Activated naive CD4-positive, alpha-beta T cell treated with anti-CD3 and anti-CD28 coated beads, Interleukin-2, amount 50 U/mL, for 72 hours (primary cell): ENCODE measurements at regions not wholly inside any gene's neighbourhood (a gene's known extent, or its start where the extent isn't known, plus 50 kb on each side); places are given as distances from the start of the nearest gene placed in this dataset.
"Not testable (repeated sequence)": the region's sequence is repeated elsewhere in the genome, so short reads cannot be mapped to it uniquely, and the experiment has no call there.

Experiments
- ATAC-seq, 2 donors: fragments of 150-1000 bp; cut with Tn5 transposase; 2 replicates each; pipeline ENCODE4 v1.10.0; 2021; ENCODE audit warnings: mild to moderate bottlenecking in 2 of 2, moderate library complexity in 2 of 2
- DNase-seq, 2 donors: peaks; one replicate each; pipeline ENCODE4 v3.0.0; 2021 to 2022; ENCODE audit warnings: low spot score in 2 of 2
- H3K27ac Mint-ChIP-seq, 2 donors: one replicate each; pipeline ENCODE4 v1.8.0; 2022; ENCODE audit warnings: mild to moderate bottlenecking in 2 of 2, mixed read lengths in 2 of 2
- H3K36me3 Mint-ChIP-seq, 2 donors: one replicate each; pipeline ENCODE4 v1.8.0; 2022; ENCODE audit warnings: mixed read lengths in 2 of 2
- H3K9me3 Mint-ChIP-seq, 2 donors: one replicate each; pipeline ENCODE4 v1.8.0; 2022; ENCODE audit warnings: mixed read lengths in 2 of 2

DNA sequence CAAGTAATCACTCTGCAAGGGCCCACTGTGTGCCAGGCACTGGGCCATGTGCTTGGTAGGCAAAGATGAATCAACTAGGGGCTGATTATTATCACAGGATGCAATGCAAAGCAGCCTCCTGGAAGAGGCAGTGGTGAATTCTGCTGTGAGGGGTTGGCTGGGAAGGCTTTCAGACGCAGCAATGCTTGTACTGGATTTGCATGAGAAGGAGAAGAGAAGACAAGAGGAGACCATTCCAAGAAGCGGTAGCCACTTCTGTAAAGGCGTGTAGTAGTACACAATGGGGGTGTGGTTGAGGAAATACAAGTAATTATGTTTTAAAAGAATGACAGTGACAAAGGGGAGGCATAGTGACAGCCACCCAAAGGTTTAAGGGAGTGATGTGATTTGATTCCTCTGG is 502.7 kb downstream of the PLCL1 start:
- DNase-seq = no peak
- ATAC-seq = no peak
- H3K9me3 Mint-ChIP-seq = no peaks in the 10 kb centered on the region
- H3K36me3 Mint-ChIP-seq = no peaks in the 10 kb centered on the region
- H3K27ac Mint-ChIP-seq = no peak overlapping the region

DNA sequence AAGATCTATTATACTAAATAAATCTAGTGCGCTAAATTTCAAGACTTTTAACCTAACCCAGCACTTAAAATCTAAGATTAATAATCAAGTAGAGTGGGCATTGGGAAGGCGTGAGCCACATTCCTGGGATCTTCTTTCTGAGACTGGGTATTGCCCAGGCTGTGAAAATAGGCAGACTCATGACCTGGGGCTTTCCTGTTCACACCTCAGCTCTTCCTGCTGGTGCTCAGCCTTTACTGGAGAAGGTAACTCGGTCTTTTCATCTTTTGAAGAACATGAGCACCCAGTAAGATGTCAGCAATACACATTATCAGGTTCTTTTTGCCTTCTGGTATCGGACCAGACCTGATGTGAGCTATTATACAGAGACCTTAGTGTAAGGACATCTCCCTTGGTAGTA is 500.5 kb downstream of the PLCL1 start:
- ATAC-seq (no peak), DNase-seq (no peak)
- no peaks in the 10 kb centered on the region for H3K36me3 Mint-ChIP-seq
- H3K27ac Mint-ChIP-seq = no peak overlapping the region
- no peaks in the 10 kb centered on the region for H3K9me3 Mint-ChIP-seq

DNA sequence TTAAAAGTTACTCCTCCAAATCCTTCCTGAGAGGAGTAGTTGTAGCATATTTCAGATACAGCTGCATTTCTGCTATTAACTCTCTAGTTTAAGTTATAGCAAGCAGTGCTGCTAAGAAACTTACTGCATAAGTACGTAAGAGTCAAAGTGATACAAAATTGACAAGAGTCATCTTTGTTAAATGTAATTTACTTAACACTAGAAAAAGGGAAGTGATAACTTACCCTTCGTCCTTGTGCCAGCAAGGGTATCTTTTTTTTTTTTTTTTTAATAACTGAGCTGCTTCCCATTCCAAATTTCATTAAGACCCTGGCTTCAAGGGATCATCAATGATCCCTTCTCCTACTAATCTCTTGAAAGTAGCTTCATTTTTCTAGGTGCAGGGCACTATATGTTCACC is 493.0 kb downstream of the PLCL1 start:
- Mint-ChIP-seq H3K9me3 (no peaks in the 10 kb centered on the region), H3K36me3 (no peaks in the 10 kb centered on the region), H3K27ac (no peak overlapping the region)
- DNase-seq (no peak), ATAC-seq (no peak)

DNA sequence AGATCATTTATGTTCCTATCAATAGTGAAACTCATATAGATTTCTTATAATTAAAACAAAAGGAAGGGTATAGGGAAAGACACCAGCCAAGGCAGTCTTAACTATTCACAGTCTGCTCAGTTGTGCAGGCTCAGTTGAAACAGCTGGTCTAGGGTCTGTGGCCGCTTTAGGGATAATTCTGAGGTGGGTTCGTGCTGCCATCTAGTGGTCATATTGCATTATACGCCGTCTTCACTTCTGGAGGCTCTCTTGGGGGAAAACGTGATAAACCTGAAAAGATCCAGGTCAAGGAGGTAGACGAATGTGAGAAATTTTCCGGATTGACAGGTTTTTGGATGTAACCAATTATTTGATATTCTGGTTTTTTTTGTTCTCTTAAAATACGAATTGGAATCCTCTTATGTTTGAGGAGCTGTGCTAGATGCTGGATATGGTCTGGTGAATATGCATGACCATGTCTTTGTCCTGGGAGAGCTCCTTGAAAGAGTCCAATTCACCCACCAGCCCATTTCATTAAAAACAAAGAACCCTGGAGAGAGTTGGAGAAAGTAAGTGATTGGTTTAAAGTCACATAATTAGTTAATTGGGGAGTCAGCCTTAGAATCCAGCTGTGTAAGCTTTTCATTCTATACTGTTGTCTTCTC is 492.4 kb downstream of the PLCL1 start:
- H3K36me3 Mint-ChIP-seq = no peaks in the 10 kb centered on the region
- ATAC-seq = peak; percentile 82 to 85
- DNase-seq = peak in 1 of 2 donors; percentile 48
- no peak overlapping the region for H3K27ac Mint-ChIP-seq
- no peaks in the 10 kb centered on the region for H3K9me3 Mint-ChIP-seq

DNA sequence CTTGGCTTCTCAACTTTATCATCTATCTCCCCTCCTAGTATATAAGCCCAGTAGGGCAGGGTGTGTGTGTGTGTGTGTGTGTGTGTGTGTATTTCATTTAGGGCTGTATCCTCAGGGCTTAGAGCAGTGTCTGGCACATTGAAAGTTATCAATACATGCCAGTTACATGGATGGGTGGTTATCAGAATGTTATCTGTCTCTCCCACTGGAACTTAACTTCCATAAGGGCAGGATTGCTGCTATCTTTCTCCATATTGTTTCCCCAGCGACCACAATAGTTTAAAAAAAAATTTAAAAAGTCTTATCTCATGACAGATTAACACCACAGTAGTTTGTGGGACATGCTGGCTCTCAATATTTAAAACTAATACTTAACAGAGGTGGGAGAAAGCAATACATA is 488.9 kb downstream of the PLCL1 start:
- DNase-seq (no peak), ATAC-seq (no peak)
- Mint-ChIP-seq H3K9me3 (no peaks in the 10 kb centered on the region), H3K36me3 (no peaks in the 10 kb centered on the region), H3K27ac (no peak overlapping the region)

DNA sequence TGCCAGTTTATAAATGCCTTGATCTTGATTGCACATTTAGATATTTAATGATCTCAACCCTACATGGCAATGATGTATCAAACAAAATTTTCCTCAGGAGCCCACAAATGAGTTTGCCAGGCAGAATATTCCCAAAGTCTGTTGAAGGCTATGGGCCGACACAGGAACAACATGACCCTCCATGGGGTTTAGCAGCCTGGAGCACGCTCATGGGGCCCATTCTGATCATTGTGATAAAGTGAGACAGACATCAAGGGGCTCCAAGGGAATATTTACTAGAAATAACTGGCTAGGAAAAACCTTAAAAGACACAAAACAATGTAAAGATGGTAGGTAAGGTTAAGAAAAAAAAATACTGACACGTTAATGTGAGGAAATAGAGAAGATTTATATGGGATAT is 485.4 kb downstream of the PLCL1 start:
- Mint-ChIP-seq H3K27ac (no peak overlapping the region), H3K36me3 (no peaks in the 10 kb centered on the region), H3K9me3 (no peaks in the 10 kb centered on the region)
- ATAC-seq = no peak
- no peak for DNase-seq

DNA sequence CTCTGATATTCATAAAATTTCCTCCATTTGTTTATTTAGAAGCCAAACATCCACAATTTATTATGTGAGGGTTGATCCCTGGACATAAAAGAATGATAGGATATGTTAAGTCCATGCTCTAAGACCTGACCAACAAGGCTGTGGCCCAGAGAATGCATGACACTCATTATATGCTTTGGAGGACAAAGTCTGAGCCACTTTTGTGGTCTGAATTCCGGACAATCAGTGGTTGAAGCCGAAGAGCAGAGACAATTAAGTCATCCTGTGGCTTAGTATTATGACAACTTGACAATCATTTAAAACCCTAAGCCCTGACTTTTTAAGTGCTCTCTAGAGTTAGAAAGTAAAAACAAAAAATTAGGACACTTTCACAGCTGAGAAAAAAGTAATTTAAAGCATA is 483.3 kb downstream of the PLCL1 start:
- Mint-ChIP-seq H3K36me3 (no peaks in the 10 kb centered on the region), H3K9me3 (no peaks in the 10 kb centered on the region), H3K27ac (no peak overlapping the region)
- ATAC-seq (no peak), DNase-seq (no peak)

DNA sequence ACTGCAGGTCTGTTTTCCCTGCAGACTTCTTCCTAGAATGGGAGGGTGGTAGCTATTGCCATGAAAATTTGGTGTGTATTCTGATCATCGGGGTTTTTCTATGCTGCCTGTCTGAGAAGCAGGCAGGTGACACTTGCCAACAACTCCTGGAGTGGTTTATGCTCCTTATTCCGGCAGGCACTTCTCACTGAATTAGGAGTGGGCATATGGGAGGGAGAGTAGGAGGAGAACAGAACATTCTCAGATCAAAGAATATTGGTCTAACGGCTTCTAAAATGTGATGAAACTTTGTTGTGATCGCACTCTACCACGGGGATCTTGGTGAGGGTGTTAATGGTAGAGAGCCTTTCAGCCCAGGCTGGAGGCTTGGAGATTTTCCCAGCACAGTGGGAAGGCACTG is 480.8 kb downstream of the PLCL1 start:
- DNase-seq (no peak), ATAC-seq (no peak)
- Mint-ChIP-seq H3K36me3 (no peaks in the 10 kb centered on the region), H3K27ac (no peak overlapping the region), H3K9me3 (no peaks in the 10 kb centered on the region)

DNA sequence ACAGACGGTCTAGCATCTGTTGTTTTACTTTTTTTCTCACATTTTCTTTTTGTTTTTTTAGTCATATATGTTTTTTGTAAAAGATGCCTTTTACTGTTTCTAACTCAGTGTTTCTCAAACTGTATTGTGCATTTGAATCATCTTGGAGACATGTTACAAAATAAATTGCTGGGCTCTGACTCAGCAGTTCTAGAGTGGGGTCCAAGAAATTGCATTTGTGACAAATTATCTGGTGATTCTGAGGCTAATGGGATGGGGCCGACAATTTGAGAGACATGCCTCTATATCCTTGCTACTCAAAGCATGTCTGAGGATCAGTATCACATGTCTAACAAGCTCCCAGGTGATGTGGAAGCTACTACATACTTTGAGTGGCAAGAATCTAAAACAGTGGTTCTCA is 478.8 kb downstream of the PLCL1 start:
- H3K36me3 Mint-ChIP-seq = no peaks in the 10 kb centered on the region
- H3K9me3 Mint-ChIP-seq = no peaks in the 10 kb centered on the region
- ATAC-seq (no peak), DNase-seq (no peak)
- H3K27ac Mint-ChIP-seq = no peak overlapping the region

DNA sequence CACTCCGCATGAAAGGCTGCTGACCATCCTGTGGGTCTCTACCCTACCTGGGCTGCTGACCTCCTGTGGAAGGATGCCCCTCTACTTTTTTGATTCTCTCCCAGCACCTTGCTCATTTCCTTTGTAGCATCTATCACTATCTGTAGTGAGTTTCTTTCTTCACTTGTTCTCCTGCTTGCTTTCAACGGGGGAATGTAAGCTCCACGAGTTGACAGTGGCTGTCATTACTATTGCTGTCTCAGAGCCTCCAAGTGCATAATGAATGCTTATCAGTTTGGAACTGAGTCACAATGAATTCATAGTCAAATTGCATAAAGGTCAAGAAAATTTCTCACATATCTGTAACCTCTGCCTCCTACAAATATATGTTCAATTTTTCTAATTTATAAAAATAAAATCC is 477.7 kb downstream of the PLCL1 start:
- no peak for ATAC-seq
- no peak for DNase-seq
- Mint-ChIP-seq H3K27ac (no peak overlapping the region), H3K36me3 (no peaks in the 10 kb centered on the region), H3K9me3 (no peaks in the 10 kb centered on the region)

DNA sequence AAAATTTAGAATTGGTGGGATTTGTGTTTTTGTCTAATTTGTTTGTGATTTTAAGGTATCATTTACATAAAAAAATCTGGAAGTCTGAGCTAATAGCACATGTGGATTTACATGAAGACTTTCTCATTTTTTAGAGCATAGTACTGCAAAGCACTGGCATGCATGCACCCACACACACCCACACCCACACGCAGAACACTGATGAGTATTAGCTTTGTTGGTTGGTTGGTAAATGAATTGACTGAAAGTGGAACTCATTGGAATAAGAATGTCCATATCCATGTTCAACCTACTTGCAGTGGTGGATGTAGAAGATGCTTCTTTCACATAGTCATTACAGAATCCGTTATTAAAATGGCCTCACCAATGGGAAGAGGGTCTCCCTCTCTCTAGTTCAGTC is 475.8 kb downstream of the PLCL1 start:
- H3K9me3 Mint-ChIP-seq = no peaks in the 10 kb centered on the region
- DNase-seq (no peak), ATAC-seq (no peak)
- H3K36me3 Mint-ChIP-seq = no peaks in the 10 kb centered on the region
- no peak overlapping the region for H3K27ac Mint-ChIP-seq

DNA sequence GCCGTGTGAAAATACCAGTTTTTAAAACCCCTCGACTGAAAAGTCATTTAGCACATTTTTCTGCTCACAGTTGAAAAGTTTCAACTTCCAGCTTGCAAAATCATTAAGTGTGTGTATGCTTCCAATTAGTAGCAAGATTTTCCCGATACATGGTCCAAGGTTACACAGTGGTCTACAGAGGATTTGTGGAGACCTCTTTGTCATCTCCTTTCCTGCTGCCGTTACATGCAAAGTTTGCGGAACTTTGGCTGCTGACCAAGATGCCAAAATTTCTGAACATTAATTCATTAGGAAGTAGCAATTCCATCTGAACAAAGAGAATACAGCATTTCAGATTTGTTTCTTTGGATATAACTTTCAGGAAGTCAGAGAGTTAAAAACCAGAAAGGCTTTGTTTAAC is 474.6 kb downstream of the PLCL1 start:
- DNase-seq = no peak
- Mint-ChIP-seq H3K9me3 (no peaks in the 10 kb centered on the region), H3K36me3 (no peaks in the 10 kb centered on the region), H3K27ac (no peak overlapping the region)
- ATAC-seq = no peak

DNA sequence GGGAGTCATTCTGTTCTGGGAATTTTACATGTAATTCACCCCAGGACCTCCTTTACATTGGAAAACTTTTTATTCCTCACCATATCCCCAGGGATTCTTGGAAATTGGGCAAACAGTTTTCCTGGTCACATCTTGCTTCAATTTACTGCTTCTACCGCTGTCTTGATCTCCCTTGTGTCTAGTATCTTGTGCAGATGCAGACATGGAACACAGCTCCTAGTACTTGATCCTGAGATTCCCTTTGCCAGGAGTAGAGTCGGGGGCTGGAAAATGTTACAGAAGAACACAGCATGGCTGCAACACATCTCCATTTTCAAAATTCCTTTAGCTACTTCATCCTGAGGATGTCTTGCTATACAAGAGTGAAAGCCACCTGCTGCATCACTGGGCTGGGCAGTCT is 472.8 kb downstream of the PLCL1 start:
- ATAC-seq (no peak), DNase-seq (no peak)
- no peaks in the 10 kb centered on the region for H3K9me3 Mint-ChIP-seq
- H3K36me3 Mint-ChIP-seq = no peaks in the 10 kb centered on the region
- H3K27ac Mint-ChIP-seq = no peak overlapping the region

DNA sequence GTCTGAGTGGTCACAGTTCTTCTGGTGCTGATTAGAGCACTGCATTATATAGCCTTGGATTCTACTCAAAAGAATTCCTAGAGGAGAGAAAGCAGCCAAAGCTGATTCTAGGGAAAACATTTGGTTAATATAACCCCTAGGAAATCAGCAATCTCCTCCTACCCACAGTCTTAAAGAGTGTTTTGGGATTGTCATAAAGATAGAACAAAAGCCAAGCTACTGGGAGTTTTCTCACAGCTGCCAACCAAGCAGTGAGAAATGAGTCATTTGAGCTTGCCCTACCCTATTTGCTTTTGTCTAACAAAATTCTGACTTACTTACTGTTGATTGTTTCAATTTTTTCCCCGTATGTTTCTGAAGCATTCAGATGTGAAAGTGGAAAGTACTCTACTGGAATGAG is 469.3 kb downstream of the PLCL1 start:
- no peaks in the 10 kb centered on the region for H3K36me3 Mint-ChIP-seq
- no peak overlapping the region for H3K27ac Mint-ChIP-seq
- no peaks in the 10 kb centered on the region for H3K9me3 Mint-ChIP-seq
- ATAC-seq = no peak
- DNase-seq = no peak

DNA sequence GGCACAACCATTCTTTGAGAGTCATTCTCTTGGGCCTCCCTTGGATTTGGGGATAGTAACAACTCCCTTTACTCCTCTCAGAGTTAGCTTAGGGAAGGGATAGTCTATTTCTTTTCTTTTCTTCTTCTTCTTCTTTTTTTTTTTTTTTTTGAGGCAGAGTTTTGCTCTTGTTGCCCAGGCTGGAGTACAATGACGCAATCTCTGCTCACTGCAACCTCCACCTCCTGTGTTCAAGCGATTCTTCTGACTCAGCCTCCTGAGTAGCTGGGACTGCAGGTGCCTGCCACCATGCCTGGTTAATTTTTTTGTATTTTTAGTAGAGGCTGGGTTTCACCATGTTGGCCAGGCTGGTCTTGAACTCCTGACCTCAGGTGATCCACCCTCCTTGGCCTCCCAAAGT is 465.8 kb downstream of the PLCL1 start:
- H3K27ac Mint-ChIP-seq, DNase-seq, H3K9me3 Mint-ChIP-seq, ATAC-seq, H3K36me3 Mint-ChIP-seq: not testable (repeated sequence)

DNA sequence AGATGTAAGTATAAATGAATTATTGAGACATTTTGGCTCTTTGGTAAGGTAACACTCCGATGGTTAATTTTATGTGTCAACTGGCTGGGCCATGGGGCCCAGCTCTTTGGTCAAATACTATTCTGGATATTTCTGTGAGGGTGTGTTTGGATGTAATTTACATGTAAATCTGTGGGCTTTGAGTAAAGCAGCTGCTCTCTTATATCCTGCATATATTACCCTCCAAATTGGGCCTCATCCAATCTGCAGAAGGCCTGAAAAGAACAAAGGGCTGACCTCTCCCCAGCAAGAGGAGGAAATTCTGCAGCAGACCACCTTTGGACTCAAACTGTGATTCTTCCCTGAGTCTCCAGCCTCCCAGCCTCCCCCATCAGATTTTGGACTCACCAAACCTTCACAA is 464.1 kb downstream of the PLCL1 start:
- ATAC-seq = no peak

DNA sequence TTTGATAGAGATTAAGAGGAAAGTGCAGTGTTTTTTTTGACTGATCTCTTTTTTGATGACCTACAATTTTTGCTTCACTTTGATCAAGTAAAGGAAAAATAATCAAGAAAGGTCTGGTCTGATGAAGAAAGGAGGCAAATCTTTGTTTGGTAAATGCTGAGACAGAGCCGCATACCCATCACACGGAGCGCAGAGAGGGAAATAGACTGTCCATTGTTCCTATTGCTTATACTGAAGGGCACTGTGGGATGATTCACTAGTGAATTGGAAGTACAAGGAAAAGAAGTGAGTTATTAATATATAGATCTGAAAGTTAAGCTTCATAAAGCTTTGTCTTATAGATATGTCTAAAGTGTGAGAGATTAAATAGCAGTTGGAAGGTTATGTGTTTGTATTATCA is 455.1 kb downstream of the PLCL1 start:
- DNase-seq = no peak

More for the DNA sequence above, 464.1 kb downstream of the PLCL1 start:
- Mint-ChIP-seq H3K9me3 (no peaks in the 10 kb centered on the region), H3K27ac (no peak overlapping the region), H3K36me3 (no peaks in the 10 kb centered on the region)
- no peak for DNase-seq

DNA sequence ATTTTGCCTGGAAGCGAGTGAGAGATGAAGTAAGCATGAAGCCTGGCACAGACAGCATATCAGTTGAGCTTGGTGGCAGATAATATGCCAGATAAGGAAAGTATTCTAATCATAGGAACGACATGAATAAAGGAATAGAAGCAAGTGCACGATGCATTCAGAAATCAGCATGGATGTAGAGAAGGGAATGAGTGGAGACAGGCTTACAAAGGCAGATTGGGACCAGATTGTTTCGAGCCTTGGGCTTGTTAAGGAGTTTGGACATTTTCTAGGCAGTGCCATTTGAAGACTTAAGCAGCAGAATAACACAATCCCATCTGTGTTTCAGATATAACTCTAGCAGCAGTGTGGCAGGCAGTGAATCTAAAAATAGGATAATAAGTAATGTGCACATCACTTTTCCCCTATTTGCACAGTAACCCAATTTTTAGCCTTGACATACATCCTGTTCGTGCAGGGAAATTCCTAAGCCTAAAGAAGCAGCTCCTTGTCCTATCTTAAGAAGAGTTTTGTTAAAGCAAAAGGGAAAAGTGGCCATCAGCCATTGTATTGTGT is 450.2 kb downstream of the PLCL1 start:
- Mint-ChIP-seq H3K9me3 (no peaks in the 10 kb centered on the region), H3K27ac (no peak overlapping the region), H3K36me3 (no peaks in the 10 kb centered on the region)
- DNase-seq = no peak
- ATAC-seq = no peak

More for the DNA sequence above, 455.1 kb downstream of the PLCL1 start:
- no peaks in the 10 kb centered on the region for H3K9me3 Mint-ChIP-seq
- no peak overlapping the region for H3K27ac Mint-ChIP-seq
- no peaks in the 10 kb centered on the region for H3K36me3 Mint-ChIP-seq
- ATAC-seq = no peak

DNA sequence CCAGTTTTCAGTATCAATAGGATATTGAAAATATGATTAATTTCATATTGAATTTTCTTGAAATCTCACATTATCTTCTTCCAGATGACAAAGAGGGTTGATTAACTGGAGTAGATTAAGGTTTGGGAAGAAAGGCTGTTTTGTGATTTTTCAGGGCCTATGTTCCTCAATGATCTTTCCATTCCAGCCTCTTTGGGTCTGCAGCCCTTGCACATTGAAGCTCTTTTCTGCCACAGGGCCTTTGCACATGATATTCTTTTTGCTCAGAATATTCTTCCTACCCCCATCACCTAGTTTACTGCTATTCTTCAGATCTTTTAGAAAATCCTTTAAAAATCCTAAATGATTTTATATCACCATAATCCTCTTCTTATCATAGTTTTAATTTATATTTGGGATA is 449.6 kb downstream of the PLCL1 start:
- Mint-ChIP-seq H3K27ac (no peak overlapping the region), H3K36me3 (no peaks in the 10 kb centered on the region), H3K9me3 (no peaks in the 10 kb centered on the region)
- ATAC-seq (no peak), DNase-seq (no peak)
